Peyer's patch (tissue), 4 donors: ENCODE measurements at regions not wholly inside any gene's neighbourhood (a gene's known extent, or its start where the extent isn't known, plus 50 kb on each side); places are given as distances from the start of the nearest gene placed in this dataset.

Source experiments
- POLR2A ChIP-seq, 2 donors: fragments of 450-650 bp; IDR thresholded peaks; one replicate each; pipeline ENCODE4 v1.5.1; 2017; ENCODE audit warnings: antibody characterized with exemption in 2 of 2, mild to moderate bottlenecking in 2 of 2, moderate library complexity in 2 of 2
- TF ChIP-seq, protein P1 (sequence below), 6 experiments: fragments of 450-650 bp in 4 of 6; fragments of 200-600 bp in 2 of 6; sonication (generic) in 1 of 6; IDR thresholded peaks; one replicate each; pipeline ENCODE4 v1.5.1; 2017 to 2019; ENCODE audit warnings: antibody characterized with exemption in 6 of 6, mild to moderate bottlenecking in 3 of 6, moderate library complexity in 1 of 6

DNA sequence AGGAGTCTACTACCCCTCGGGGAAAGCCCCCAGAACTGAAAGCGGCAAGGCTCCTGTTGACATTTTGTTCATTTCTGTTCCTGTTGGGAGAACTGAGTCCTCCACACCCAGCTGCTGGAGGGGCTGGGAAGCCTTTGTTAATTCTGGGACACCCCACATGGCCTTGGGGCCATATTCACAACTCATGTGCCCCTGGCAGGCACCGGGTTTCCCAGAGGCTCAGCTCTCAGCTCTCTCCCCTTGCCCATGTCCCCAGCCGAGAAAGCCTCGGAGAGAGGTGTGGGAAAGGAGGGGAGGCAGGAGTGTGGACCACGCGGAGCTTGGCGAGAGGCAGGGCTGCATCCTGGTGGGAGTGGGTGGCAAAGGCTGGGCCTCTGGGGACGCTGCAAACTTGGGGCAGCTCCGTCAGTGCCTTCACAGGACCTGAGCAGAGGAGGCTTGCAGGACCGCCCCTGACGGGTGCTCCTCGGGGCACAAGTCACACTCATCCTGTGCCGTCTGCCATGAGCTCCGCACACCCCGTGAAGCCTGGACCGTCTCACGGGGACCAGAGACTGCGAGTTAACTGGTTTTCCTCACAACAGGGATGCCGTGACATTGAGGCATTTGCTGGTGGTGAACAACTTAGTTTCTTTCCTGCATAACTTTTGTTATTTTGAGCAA, 140.9 kb downstream of the DNAJB6 start:
- TF ChIP-seq, protein P1, sequence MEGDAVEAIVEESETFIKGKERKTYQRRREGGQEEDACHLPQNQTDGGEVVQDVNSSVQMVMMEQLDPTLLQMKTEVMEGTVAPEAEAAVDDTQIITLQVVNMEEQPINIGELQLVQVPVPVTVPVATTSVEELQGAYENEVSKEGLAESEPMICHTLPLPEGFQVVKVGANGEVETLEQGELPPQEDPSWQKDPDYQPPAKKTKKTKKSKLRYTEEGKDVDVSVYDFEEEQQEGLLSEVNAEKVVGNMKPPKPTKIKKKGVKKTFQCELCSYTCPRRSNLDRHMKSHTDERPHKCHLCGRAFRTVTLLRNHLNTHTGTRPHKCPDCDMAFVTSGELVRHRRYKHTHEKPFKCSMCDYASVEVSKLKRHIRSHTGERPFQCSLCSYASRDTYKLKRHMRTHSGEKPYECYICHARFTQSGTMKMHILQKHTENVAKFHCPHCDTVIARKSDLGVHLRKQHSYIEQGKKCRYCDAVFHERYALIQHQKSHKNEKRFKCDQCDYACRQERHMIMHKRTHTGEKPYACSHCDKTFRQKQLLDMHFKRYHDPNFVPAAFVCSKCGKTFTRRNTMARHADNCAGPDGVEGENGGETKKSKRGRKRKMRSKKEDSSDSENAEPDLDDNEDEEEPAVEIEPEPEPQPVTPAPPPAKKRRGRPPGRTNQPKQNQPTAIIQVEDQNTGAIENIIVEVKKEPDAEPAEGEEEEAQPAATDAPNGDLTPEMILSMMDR (IDR thresholded peaks at IDR 0.05) = no peak
- no peak for TF ChIP-seq POLR2A (IDR thresholded peaks at IDR 0.05)
